ENCODE measurements at regions not wholly inside any gene's neighbourhood (a gene's known extent, or its start where the extent isn't known, plus 50 kb on each side); places are given as distances from the start of the nearest gene placed in this dataset.

GRCh38 chr7:115722302-115722977 is 308.1 kb downstream of the TFEC start:
- DNase-seq (ENCODE audit: low read depth, low spot score) = no peak
- no peak overlapping the region for H3K4me3 ChIP-seq (ENCODE audit: low read length)

GRCh38 chr7:115721293-115722217 is 309.0 kb downstream of the TFEC start:
- DNase-seq (ENCODE audit: low read depth, low spot score) = no peak
- H3K4me3 ChIP-seq (ENCODE audit: low read length) = no peak overlapping the region

- DNase-seq (ENCODE audit: low read depth, low spot score) = no peak
- no peak overlapping the region for H3K4me3 ChIP-seq (ENCODE audit: low read length)
These were observed 310.6 kb downstream of the TFEC start for GRCh38 chr7:115719963-115720362.

GRCh38 chr7:115709664-115710063 is 320.9 kb downstream of the TFEC start:
- no peak for DNase-seq (ENCODE audit: low read depth, low spot score)
- H3K4me3 ChIP-seq (ENCODE audit: low read length) = no peak overlapping the region

GRCh38 chr7:115708013-115708341 is 322.6 kb downstream of the TFEC start:
- DNase-seq (ENCODE audit: low read depth, low spot score) = no peak
- H3K4me3 ChIP-seq (ENCODE audit: low read length) = no peak overlapping the region

- no peak for DNase-seq (ENCODE audit: low read depth, low spot score)
- no peak overlapping the region for H3K4me3 ChIP-seq (ENCODE audit: low read length)
These were observed 323.1 kb downstream of the TFEC start for GRCh38 chr7:115707258-115708012.

GRCh38 chr7:115704884-115705283 is 325.7 kb downstream of the TFEC start:
- no peak overlapping the region for H3K4me3 ChIP-seq (ENCODE audit: low read length)
- DNase-seq (ENCODE audit: low read depth, low spot score) = no peak

- DNase-seq (ENCODE audit: low read depth, low spot score) = no peak
- no peak overlapping the region for H3K4me3 ChIP-seq (ENCODE audit: low read length)
These were observed 329.4 kb downstream of the TFEC start for GRCh38 chr7:115701141-115701540.

GRCh38 chr7:115694424-115694823 is 336.1 kb downstream of the TFEC start:
- H3K4me3 ChIP-seq (ENCODE audit: low read length) = no peak overlapping the region
- DNase-seq (ENCODE audit: low read depth, low spot score) = no peak

GRCh38 chr7:115693779-115694178 is 336.8 kb downstream of the TFEC start:
- no peak for DNase-seq (ENCODE audit: low read depth, low spot score)
- no peak overlapping the region for H3K4me3 ChIP-seq (ENCODE audit: low read length)

- no peak for DNase-seq (ENCODE audit: low read depth, low spot score)
- no peak overlapping the region for H3K4me3 ChIP-seq (ENCODE audit: low read length)
These were observed 340.6 kb downstream of the TFEC start for GRCh38 chr7:115689941-115690340.

- no peak for DNase-seq (ENCODE audit: low read depth, low spot score)
- no peak overlapping the region for H3K4me3 ChIP-seq (ENCODE audit: low read length)
These were observed 347.5 kb downstream of the TFEC start for GRCh38 chr7:115683093-115683492.

- DNase-seq (ENCODE audit: low read depth, low spot score) = no peak
- H3K4me3 ChIP-seq (ENCODE audit: low read length) = no peak overlapping the region
These were observed 348.1 kb downstream of the TFEC start for GRCh38 chr7:115682507-115682906.

- DNase-seq (ENCODE audit: low read depth, low spot score) = no peak
- H3K4me3 ChIP-seq (ENCODE audit: low read length) = no peak overlapping the region
These were observed 349.6 kb downstream of the TFEC start for GRCh38 chr7:115680921-115681320.

GRCh38 chr7:115679976-115680375 is 350.6 kb downstream of the TFEC start:
- peak; percentile 4 for DNase-seq (ENCODE audit: low read depth, low spot score)
- no peak overlapping the region for H3K4me3 ChIP-seq (ENCODE audit: low read length)

- no peak overlapping the region for H3K4me3 ChIP-seq (ENCODE audit: low read length)
- no peak for DNase-seq (ENCODE audit: low read depth, low spot score)
These were observed 351.1 kb downstream of the TFEC start for GRCh38 chr7:115679423-115679822.

- DNase-seq (ENCODE audit: low read depth, low spot score) = no peak
- H3K4me3 ChIP-seq (ENCODE audit: low read length) = no peak overlapping the region
These were observed 352.2 kb downstream of the TFEC start for GRCh38 chr7:115678086-115678982.

GRCh38 chr7:115676707-115677106 is 353.9 kb downstream of the TFEC start:
- H3K4me3 ChIP-seq (ENCODE audit: low read length) = no peak overlapping the region
- no peak for DNase-seq (ENCODE audit: low read depth, low spot score)

- H3K4me3 ChIP-seq (ENCODE audit: low read length) = no peak overlapping the region
- DNase-seq (ENCODE audit: low read depth, low spot score) = no peak
These were observed 354.5 kb downstream of the TFEC start for GRCh38 chr7:115676080-115676479.

Measured in Jurkat, Clone E6-1 (cell line).